NCI-H2107 treated with DMSO at 0.1 percent for 48 hours (cell line): ENCODE measurements at regions not wholly inside any gene's neighbourhood (a gene's known extent, or its start where the extent isn't known, plus 50 kb on each side); places are given as distances from the start of the nearest gene placed in this dataset.

ENCODE experiments used
- DNase-seq: peaks from one replicate; lab custom pipeline; 2025; ENCODE audit not compliant: unreplicated experiment; lab: John Stamatoyannopoulos, UW

DNA sequence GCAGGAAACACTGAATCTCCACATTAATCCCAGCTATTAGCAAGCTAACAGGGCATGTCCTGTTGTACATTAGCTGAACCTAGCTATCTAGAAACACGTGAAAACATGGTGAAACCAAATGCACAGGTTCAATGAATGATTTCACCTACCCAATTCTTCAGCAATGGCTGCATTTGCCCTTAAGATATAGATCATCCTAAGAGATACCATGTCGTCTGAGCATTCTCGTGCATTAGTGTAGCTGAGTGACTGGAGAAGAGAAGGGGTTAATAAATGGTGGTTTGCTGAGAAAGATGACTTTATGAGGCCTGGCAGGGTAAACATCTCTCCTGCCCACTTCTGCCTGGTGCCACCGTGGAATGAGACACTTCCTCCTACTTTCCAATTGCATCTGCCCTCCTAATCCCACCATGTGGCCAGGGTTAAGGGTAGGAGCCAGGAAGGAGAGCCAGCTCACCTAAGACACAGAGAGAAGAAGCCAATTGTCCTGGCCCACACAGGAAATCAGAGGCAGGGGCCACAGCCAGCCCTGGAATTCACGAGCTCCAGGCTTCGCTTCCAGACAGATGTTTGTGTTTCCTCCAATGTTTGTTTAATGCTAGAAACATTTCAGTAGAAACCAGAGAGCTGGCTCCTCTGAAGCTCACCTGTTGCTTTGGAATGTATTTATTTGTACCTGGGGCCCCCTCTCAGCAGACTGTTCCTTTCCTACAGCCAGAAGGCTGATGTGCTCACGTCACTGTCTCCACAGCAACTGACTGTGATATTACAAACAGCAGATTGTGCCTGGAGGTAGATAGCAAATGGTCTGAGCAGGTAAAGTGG lies 126.0 kb upstream of the PARP11 start:
- DNase-seq, result no peak

- DNase-seq, result no peak
Observed at GRCh38 chr12:3998397-3998796, 125.2 kb upstream of the PARP11 start.

DNA sequence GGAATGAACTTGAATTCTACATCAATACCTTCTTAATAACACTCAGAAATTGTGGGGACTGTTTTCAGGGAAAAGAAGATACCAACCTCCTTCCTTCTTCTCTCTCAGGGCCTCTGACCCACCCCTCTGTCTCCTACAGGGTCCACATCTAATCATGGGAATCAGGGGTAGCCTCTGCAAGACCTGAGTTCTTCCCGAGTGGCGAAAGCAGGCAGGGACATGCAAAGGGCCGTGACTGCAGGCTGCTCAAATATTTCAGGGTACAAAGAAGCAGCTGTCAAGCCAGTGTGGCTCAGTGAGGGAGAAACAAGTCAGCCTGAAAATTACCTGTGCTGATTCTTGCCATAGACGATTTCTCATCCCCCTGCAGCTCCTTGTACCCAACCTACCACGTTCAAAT lies 123.1 kb upstream of the PARP11 start:
- no peak for DNase-seq

DNA sequence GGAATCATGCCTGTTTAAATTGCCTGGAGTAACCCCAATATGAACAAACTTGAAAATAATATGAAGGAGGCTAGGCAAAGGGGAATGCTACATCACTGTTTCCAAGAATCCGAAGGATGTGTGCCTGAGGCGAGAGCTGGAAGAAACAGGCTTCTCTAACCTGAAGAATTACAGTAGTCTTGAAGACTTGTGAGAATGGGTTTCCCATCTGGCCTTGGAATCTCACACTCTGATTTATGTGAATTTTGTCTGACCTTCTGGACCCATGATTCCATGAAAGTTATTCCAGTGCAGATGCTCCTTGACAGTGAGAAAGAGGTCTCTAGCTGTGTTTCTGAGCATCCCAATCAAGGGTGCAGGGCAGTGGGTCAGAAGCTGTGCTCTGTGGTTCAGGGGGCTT lies 122.1 kb upstream of the PARP11 start:
- DNase-seq, result no peak

DNA sequence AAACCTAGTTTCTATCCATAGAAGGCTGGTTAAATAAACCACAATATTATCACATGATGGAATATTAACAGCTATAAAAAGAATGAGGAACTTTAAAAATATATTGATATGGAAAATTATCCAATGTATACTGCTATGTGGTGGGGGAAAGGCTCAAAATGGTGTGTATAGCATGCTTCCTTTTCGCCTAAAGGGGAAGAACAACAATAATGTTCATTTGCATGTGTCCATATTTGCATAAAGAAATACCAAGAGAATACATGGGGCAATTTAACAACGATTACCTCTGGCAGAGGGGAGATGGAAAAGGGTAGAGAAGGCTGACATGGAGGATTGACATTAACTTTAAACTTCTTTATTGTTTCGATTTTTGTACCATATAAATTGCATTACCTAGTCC lies 121.3 kb upstream of the PARP11 start:
- DNase-seq, result no peak

DNA sequence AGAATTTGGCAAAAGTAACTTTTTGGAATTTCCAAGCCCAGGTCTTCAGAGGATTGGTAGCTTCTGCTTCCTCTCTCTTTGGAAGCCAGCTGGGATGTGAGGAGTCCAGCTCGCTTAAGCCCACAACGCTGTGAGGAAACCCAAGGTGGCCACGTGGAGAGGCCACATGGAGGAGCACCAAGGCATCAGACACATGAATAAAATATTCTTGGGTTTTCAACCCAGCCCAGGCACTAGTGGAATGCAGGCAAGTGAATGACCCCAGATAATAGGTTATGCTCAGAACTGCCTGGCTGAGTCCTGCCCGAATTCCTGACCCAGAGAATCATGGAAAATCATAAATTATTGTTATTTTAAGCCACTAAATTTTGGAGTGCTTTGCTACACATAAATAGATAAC lies 119.7 kb upstream of the PARP11 start:
- DNase-seq, result no peak

GRCh38 chr12:3991798-3992580 lies 118.8 kb upstream of the PARP11 start:
- DNase-seq, result no peak

- no peak for DNase-seq
Observed at GRCh38 chr12:3990501-3991280, 117.5 kb upstream of the PARP11 start.

DNA sequence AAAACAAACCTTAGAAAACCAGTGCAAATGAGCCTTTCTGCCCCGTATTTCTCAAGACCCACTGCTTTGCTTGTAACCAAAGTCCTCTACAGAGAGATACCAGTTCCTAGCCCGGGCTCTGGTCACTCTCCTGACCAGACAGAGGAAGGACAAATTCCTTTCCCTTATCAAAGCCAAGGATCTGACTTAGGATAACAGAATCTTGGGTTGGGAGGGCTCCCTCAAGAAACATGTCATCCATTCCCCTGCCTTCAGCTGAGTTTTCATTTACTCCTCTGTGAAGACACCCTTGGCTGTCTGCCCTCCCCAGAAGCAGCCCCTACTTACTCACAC lies 116.0 kb upstream of the PARP11 start:
- no peak for DNase-seq

DNA sequence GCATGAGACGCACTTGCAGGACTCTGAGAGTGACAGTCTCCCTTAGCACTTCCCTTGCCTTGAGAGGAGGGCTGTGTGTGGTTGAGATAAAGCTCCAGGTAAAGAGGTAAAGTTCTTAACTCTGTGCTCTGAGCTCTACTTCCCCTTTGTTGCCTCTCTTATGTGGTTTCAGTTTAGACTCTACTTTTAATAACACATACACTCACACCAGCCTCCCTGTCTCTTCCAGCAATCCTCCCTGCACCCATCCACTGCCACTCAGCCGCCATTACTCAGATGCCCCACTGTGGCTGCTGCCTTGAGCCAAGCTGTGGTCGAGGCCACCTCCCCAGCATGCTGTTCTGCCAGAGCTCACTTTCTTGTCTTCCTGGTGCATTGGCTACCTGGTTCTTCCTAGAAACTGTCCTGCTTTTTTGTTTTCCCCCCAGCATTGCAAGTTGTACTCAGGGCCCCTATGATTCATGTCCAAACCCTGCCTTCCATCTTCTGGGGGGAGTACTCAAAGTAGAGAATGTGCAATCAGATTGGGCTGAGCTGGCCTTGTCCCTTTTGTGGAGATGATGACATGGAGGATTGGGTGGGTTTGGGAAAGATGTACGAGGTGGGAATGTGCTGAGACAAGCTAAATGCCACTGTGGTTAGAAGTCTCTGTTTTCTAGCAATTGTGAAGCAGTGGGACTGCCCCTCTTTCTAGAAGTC lies 115.5 kb upstream of the PARP11 start:
- no peak for DNase-seq

DNA sequence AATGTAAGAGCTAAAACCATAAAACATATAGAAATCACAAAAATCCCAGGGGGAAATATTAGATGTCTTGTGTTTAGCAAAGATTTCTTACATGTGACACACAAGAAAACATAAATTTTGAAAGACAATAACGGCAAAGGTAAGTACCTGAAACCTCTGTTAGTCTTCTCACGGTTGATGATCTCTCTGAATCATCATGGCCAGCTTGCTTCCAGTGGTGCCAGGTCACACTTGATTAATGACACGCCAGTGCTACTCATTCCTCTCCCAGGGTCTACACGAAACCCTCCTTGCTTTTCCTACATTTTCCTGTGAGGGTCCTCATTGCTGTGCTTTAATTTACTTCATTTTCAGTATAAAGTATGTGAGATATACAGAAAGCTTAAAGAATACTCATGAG lies 114.4 kb upstream of the PARP11 start:
- no peak for DNase-seq

DNA sequence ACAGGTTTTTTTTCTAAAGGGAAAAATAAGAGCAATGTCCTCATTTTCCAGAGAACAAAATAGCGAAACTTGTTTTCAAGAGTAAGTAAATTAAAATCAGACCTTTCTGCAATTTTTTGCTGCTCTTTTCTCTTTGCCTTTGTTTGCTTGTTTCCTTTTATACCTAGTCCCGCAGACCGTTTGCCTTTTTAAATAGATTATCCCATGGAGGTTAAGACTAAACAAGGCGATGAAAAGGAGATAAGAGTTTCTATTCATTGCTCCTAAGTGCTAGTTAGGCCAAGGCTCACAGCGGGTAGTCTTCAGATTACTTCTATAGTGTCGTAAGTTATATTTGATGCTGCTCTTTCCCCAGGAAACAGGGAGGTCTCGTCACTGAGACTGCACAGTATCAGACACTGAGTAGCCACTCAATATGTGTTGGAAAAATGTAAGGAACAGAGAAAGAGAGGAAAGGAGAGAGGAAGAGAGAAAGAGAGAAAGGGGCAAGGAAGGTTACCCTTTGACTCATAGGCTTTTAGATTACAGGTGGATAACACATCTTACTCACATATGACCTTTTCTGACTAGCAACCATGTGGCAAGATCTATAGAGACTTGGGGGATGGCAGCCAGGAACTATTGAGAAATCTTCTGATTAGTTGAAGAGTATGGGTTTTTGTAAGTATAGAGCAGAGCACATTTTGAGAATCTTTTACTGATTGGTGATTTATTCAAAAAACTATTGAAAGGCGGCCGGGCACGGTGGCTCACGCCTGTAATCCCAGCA lies 107.5 kb upstream of the PARP11 start:
- no peak for DNase-seq

DNA sequence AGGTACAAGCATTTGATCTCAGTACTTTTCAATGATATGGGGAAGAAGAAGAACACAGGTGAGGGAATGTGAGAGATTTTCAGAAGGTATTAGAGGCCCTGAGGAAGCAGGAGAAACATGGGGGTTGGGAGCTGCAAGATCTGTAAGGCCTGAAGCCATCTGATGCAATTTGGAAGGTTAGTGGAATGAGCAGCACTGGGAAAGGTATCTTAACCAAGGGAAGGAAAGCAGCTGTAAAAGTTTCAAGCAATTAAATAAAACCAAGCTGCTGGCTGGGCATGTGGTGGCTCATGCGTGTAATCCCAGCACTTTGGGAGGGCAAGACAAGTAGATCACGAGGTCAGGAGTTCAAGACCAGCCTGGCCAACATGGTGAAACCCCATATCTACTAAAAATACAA lies 104.4 kb upstream of the PARP11 start:
- DNase-seq, result no peak

DNA sequence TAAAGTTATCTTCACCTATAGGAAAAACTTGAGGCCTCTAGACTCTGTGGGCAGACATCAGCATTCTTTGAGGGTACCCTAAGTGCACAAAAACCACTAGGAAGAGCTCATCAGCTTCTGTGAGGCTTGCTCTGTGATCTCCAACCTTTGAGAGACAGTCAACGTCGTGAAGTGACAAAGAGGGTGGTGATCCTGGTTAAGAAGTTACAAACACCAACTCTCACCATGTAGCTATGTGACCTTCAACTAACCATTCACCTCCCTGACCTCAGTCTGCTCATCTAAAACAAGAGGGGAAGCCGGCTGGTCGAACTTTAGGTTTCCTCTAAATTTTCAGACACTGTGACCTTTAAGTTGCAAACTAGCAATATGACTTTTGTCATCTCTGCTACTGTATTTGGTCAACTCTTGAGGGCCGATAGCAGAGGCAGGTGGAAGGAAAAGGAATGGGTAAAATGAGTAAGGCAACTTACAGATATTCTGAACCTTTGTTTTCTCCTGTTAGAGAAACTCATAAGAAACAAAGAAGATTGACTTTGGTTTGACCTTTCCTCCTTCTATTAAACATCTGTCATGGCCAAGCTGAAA lies 103.2 kb upstream of the PARP11 start:
- DNase-seq, result no peak

GRCh38 chr12:3975652-3976051 lies 102.5 kb upstream of the PARP11 start:
- DNase-seq, result no peak

DNA sequence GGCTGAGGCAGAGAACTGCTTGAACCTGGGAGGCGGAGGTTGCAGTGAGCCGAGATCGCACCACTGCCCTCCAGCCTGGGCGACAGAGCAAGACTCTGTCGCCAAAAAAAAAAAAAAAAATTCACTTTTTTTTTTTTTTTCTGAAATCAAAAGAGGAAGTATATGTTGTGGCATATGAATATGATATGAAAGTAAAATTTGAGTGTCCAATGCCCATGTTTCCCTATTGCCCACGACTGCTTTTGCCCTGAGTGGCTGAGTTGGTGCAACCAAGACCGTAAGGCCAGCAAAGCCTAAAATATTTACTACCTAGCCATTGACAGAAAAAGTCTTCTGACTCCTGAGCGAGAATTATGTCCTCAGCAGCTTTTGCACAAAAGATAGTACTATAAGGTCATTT lies 101.7 kb upstream of the PARP11 start:
- no peak for DNase-seq

DNA sequence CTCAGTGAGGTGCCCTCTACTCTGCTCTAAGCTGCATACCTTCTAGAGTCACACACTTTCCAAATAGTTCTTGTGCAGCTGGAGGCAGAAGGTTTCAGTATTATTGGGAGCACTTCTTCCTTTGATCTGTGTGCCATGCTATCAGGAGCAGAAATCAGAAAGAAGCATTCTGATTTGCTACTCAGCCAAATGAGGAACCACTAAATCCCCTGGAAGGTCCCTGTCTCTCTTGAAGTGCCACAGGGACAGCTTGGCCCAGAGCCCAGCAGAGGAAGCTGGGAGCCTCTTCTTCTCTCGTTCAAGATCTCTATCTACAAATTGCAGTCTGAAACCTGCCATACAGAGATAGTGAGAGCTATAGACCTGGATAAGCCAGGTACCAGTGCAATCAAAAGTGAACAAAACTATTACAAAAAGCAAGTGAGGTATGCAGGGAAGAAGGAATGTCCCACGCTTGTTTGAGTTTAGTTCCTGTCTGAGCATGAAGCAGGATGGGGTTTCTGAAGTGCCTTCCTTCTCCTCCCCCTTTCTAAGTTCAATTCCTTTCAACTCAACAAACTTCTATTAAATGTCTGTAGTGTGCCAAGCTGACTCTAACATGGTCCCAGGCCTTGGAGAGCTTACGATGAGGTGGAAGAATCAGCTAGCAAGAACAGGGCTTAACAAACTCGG lies 100.9 kb upstream of the PARP11 start:
- DNase-seq, result no peak

GRCh38 chr12:3973269-3973884 lies 100.2 kb upstream of the PARP11 start:
- no peak for DNase-seq

DNA sequence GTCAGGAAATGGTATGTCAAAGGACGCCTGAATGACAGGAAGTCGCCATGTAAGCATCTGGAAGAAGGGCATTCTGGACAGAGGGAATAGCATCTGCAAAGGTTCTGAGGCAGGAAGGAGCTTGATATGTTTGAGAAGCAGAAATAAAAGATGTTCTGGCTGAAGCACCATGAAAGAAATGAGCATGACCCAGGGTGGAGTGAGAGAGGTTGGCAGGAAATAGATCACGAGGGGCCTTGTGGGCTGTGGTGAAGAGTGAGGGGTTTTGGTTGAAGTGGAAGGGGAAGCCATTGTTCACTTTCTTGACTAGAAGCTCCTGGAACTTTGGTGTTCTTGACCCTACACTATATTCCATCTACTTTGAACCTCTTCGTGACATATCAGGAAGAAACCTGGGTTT lies 99.4 kb upstream of the PARP11 start:
- DNase-seq, result no peak
